GM21825 (cell line): ENCODE measurements at regions not wholly inside any gene's neighbourhood (a gene's known extent, or its start where the extent isn't known, plus 50 kb on each side); places are given as distances from the start of the nearest gene placed in this dataset.

ENCODE experiments used
- ATAC-seq: cut with Tn5 transposase; IDR thresholded peaks from one replicate; pipeline ENCODE4 v1.9.1; 2021; ENCODE audit warnings: mild to moderate bottlenecking, moderate library complexity; ENCODE audit not compliant: unreplicated experiment

DNA sequence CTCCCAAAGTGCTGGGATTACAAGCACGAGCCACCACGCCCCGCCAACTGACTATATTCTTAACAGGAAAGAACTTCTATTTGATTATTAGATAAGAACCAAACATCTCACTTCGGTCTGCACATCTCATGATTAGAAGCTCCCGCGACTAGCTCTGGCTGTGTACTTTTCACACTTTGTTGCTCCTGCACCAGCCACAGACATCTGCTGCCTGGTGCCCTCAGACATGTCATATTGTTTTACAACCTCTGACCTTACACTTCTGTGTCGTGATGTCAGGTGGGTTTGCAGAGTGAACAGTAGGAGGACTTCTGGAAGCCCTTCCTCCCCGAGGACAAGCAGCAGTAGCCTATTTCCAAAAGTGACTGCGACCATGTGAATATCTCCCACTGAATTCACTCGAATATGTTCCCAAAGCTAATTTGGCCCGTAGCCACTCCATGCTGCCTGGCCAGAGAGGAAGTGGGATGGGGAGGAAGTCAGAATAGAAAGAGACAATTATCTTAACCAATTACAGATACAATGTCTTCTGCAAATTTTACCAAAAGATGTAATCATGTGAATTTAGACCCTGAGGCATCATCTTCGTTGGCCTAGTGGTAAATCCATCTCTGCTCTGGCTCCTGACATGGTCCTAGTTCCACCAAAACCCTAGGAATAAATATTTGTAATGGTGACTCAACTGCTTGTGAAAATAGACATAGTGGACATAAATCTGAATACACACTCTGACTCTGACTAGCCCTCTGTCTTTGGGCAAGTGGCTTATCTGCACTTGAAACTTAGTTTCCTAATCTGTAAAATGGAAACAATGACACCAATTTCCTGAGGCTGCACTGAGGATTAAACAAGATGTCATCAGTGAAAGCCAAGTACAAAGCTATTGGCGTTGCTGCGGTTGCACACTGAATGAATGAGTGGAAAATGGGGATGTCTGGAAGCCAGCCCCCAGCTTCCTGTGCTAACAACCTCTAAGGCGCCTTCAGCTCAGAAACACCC is 406.1 kb downstream of the LRATD1 start:
- ATAC-seq, result no peak

DNA sequence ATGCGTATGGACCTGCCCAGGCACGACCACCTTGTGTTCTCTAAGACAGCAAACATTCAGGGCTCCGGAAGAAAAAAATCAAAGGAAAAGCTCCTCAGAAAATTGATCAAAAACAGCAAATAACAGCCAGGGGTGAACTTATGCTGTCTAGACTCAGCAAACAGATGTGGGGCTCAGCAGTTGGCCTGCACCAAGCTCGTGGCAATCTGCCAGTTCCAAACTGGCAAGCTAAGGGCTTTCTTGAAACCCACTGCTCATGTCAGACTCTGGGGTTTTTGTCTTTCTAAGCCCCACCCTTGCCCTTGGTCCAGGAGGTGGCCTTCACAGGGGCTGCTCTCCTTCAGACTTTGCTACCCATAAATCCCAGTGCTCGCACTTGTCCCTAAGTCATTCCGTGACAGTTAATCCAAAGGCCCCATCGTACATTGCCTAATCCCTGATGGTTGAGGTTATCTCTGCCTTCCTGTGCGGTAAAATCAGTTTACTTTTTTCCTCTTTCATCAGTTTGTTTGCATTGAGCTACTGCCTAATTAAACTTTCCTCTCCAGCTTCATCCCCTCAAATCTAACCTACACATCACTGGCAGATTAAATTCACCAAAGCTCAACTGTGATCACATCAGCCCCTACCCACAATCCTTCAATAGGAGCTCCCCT is 408.0 kb downstream of the LRATD1 start:
- no peak for ATAC-seq

GRCh38 chr2:15041429-15041837 is 408.9 kb downstream of the LRATD1 start:
- ATAC-seq, result no peak

DNA sequence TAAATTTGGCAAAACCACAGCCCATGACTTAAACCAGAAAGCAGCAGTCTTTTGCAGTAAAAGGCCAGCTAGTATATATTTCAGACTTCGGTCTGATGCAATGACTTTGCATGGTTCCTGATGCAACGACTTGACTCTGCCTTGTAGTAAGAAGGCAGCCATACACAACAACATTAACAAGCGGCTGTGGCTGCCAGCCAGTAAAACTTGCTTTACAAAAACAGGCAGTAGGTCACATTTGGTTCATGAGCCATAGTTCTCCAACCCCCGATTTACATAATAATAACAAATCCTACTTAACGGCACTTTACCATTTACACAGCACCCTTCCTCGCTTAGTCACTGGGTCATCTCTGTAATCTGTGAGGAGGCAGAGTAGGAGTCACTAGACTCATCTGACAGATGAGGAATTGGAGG is 410.3 kb downstream of the LRATD1 start:
- ATAC-seq, result no peak

GRCh38 chr2:15043336-15044058 is 411.0 kb downstream of the LRATD1 start:
- ATAC-seq, result no peak

DNA sequence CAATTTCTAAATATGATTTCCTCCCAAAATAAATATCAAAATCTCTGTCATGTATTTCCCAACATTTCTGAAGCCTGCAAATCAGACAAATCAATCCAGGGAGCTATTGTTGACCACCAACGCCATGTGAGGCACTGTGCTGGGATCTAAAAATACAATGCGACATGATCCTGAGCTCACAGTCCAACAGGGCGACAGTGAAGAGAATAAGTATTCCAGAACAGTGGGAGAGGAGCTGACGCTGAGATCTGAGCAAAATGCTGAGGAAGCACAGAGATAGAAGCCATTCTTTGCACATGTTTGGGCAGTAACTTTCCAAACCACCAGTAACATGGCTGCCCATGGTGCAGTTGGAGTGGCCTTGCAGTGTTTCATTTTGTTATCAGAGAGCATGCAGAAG is 412.5 kb downstream of the LRATD1 start:
- no peak for ATAC-seq

DNA sequence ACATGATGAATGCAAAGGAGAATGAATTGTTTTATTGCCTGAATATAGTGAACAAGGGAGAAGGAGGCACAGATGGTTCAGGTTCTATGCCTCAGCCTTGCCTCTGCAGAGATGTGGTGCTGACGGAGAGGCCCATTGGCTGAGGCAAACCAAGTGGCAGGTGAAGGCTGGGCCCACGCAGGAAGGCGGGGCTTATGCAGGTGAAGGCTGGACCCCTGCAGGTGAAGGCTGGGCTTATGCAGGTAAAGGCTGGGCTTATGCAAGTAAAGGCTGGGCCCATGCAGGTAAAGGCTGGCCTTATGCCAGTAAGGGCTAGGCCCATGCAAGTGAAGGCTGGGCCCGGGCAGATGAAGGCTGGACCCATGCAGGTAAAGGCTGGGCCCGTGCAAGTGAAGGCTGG is 414.7 kb downstream of the LRATD1 start:
- no peak for ATAC-seq

DNA sequence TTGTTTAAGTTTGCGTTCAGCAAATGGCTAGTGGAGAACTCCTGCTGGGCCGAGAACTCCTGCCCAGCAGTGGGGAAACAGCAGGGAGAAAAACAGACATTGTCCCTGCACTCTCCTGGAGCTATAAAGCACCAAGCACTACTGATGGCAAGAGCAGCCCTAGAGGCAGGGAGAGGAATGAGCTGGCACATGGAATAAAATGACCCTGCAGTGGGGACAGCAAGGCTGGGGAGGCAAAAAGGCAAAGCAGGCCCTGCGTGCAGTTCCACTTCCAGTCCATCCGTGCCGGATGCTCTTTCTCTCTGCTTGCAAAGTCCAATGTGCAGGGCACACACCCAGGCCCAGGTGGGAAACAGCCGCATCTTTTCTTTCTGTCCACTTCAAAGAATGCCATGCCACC is 415.5 kb downstream of the LRATD1 start:
- ATAC-seq, result no peak

- no peak for ATAC-seq
Observed at GRCh38 chr2:15049096-15049993, 416.8 kb downstream of the LRATD1 start.

- no peak for ATAC-seq
Observed at GRCh38 chr2:15050483-15050882, 418.0 kb downstream of the LRATD1 start.

- ATAC-seq, result no peak
Observed at GRCh38 chr2:15053542-15053941, 421.0 kb downstream of the LRATD1 start.

- ATAC-seq, result no peak
Observed at GRCh38 chr2:15058015-15058720, 425.7 kb downstream of the LRATD1 start.

DNA sequence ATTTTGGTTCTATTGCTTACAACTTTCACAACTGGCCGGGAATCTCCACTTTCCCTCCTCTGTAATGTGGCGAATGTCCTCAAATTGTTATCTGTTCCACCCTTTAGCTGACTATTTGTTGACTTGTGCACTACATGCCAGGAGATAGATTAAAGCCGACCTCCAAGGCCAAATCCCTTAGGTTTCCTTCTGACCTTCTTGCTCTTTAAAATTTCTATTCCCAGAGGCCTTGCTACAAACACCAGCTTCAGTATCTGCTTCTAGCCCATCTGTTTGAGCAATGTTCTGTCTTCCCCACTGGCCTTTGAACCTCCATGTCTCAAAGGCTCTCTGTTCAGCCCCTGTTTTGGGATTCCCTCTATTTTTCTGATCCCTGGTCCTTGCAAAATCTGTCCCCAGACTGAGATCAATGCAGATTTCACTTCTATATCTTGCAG is 426.2 kb downstream of the LRATD1 start:
- ATAC-seq, result no peak

GRCh38 chr2:15059870-15060512 is 427.5 kb downstream of the LRATD1 start:
- no peak for ATAC-seq

GRCh38 chr2:15061268-15061667 is 428.8 kb downstream of the LRATD1 start:
- ATAC-seq, result no peak

GRCh38 chr2:15066138-15066537 is 433.6 kb downstream of the LRATD1 start:
- ATAC-seq, result no peak

GRCh38 chr2:15069149-15069548 is 436.6 kb downstream of the LRATD1 start:
- no peak for ATAC-seq

DNA sequence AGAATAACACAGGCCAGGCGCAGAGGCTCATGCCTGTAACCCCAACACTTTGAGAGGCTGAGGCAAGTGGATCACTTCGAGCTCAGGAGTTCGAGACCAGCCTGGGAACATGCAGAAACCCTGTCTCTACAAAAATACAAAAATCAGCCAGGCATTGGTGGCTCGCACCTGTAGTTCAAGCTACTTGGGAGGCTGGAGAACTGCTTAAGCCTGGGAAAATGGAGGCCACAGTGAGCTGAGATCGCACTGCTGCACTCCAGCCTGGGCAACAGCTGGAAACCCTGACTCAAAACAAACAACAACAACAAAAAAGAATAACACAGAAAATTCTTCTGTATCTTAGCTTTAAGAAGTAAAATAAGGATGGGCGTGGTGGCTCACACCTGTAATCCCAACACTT is 440.3 kb downstream of the LRATD1 start:
- ATAC-seq, result no peak

DNA sequence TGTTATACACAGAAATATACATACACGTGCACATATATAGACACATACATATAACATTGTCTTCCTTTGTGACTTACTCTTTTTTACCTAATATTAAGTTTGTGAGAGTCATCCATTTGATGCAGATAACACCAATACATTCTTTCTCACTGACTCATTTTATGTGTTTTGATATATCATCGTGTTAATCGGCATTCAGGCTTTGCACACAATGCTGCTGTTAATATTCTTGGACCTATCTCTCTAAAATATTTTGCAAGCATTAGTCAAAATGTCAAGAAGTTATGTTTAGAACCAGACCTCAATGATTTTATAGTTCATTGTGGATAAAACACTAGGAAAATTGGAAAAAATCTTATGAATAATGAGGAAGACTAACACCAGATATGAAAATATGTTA is 441.1 kb downstream of the LRATD1 start:
- no peak for ATAC-seq
